GM23338 (cell line): ENCODE measurements at regions not wholly inside any gene's neighbourhood (a gene's known extent, or its start where the extent isn't known, plus 50 kb on each side); places are given as distances from the start of the nearest gene placed in this dataset.

Source experiments
- ATAC-seq: fragments of 200-7000 bp; cut with Tn5 transposase; 3 replicates; pipeline ENCODE4 v1.9.1; 2020
- DNase-seq: peaks from one replicate; pipeline ENCODE4 v3.0.0-alpha.2; 2015; ENCODE audit warnings: low spot score
- H2AFZ ChIP-seq: fragments of 200-600 bp; sonication (generic); 2 replicates; pipeline ENCODE4 v1.8.0; 2016; ENCODE audit warnings: antibody characterized with exemption, mild to moderate bottlenecking, moderate library complexity
- H3F3A ChIP-seq: fragments of 200-600 bp; sonication (generic); replicated peaks from 2 replicates; pipeline ENCODE4 v1.8.0; 2017; ENCODE audit warnings: antibody characterized with exemption, mixed run types, low read depth
- H3K27ac ChIP-seq: fragments of 200-600 bp; sonication (generic); 2 replicates; pipeline ENCODE4 v1.6.1; 2016; ENCODE audit warnings: low read depth
- H3K27me3 ChIP-seq: fragments of 200-600 bp; sonication (generic); 2 replicates; pipeline ENCODE4 v1.8.0; 2016; ENCODE audit warnings: mild to moderate bottlenecking, mixed run types, moderate library complexity; ENCODE audit not compliant: insufficient read depth
- H3K36me3 ChIP-seq: fragments of 200-600 bp; sonication (generic); 2 replicates; pipeline ENCODE4 v1.8.0; 2016; ENCODE audit warnings: mild to moderate bottlenecking; ENCODE audit not compliant: insufficient read depth
- H3K4me1 ChIP-seq: fragments of 200-600 bp; sonication (generic); 2 replicates; pipeline ENCODE4 v1.8.0; 2016; ENCODE audit warnings: mild to moderate bottlenecking, moderate library complexity; ENCODE audit not compliant: insufficient read depth
- H3K4me2 ChIP-seq: fragments of 200-600 bp; sonication (generic); 2 replicates; pipeline ENCODE4 v1.7.1; 2017; ENCODE audit warnings: mixed run types
- H3K4me3 ChIP-seq: fragments of 200-600 bp; sonication (generic); 2 replicates; pipeline ENCODE4 v1.6.1; 2016; ENCODE audit warnings: mixed run types
- H3K79me2 ChIP-seq: fragments of 200-600 bp; sonication (generic); replicated peaks from 2 replicates; pipeline ENCODE4 v1.8.0; 2017; ENCODE audit warnings: mild to moderate bottlenecking; ENCODE audit not compliant: insufficient read depth
- H3K9me2 ChIP-seq: fragments of 200-600 bp; sonication (generic); 2 replicates; pipeline ENCODE4 v1.8.0; 2017; ENCODE audit not compliant: insufficient read depth
- H4K20me1 ChIP-seq: fragments of 200-600 bp; sonication (generic); replicated peaks from 2 replicates; pipeline ENCODE4 v1.8.0; 2017; ENCODE audit warnings: mild to moderate bottlenecking; ENCODE audit not compliant: insufficient read depth
- H3K27ac Mint-ChIP-seq: 2 replicates; pipeline ENCODE4 v1.8.0; 2020; ENCODE audit warnings: inconsistent platforms, mild to moderate bottlenecking, moderate library complexity, mixed read lengths
- H3K27me3 Mint-ChIP-seq: 3 replicates; pipeline ENCODE4 v1.8.0; 2022; ENCODE audit warnings: low read depth, mild to moderate bottlenecking, moderate library complexity, mixed read lengths, inconsistent platforms; ENCODE audit not compliant: insufficient read depth, poor library complexity
- H3K36me3 Mint-ChIP-seq: 3 replicates; pipeline ENCODE4 v1.8.0; 2021; ENCODE audit warnings: low read depth, mild to moderate bottlenecking, inconsistent platforms, moderate library complexity, mixed read lengths
- H3K4me1 Mint-ChIP-seq: 3 replicates; pipeline ENCODE4 v1.8.0; 2020; ENCODE audit warnings: mild to moderate bottlenecking, inconsistent platforms, mixed read lengths
- H3K4me3 Mint-ChIP-seq: 3 replicates; pipeline ENCODE4 v1.8.0; 2021; ENCODE audit warnings: moderate library complexity, mild to moderate bottlenecking, inconsistent platforms, mixed read lengths
- H3K9me3 Mint-ChIP-seq: 3 replicates; pipeline ENCODE4 v1.8.0; 2020; ENCODE audit warnings: moderate library complexity, mild to moderate bottlenecking, inconsistent platforms, mixed read lengths
- ETS1 ChIP-seq: IDR thresholded peaks from 2 replicates; pipeline ENCODE4 v1.6.1; 2016; ENCODE audit warnings: antibody characterized with exemption
- NANOG ChIP-seq: IDR thresholded peaks from 2 replicates; pipeline ENCODE4 v1.6.1; 2016; ENCODE audit warnings: antibody characterized with exemption, borderline replicate concordance
- REST ChIP-seq: IDR thresholded peaks from one replicate; pipeline ENCODE4 v1.6.1; 2018; ENCODE audit warnings: antibody characterized with exemption; ENCODE audit not compliant: unreplicated experiment
- STAT1 ChIP-seq: IDR thresholded peaks from one replicate; pipeline ENCODE4 v1.6.1; 2016; ENCODE audit warnings: antibody characterized with exemption; ENCODE audit not compliant: unreplicated experiment
- ZNF114 ChIP-seq: fragments of 250-450 bp; sonication (Bioruptor Pico); IDR thresholded peaks from 2 replicates; pipeline ENCODE4 v1.5.0; 2020; ENCODE audit warnings: mild to moderate bottlenecking, moderate library complexity
- ZNF331 ChIP-seq: fragments of 250-450 bp; sonication (Bioruptor Pico); IDR thresholded peaks from 2 replicates; pipeline ENCODE4 v1.5.0; 2020; ENCODE audit warnings: low read depth, mild to moderate bottlenecking, moderate library complexity
- TF ChIP-seq, protein P1 (sequence below): fragments of 250-450 bp; sonication (Bioruptor Pico); IDR thresholded peaks from 2 replicates; pipeline ENCODE4 v1.5.0; 2020; ENCODE audit warnings: mild to moderate bottlenecking, moderate library complexity
- TF ChIP-seq, protein P2 (sequence below), 2 experiments: fragments of 200-600 bp in 1 of 2; sonication (generic) in 1 of 2; conservative IDR thresholded peaks; 2 replicates each; pipeline versions ENCODE4 v1.5.1 to v1.6.1; 2016 to 2017; ENCODE audit warnings: antibody characterized with exemption in 2 of 2, low read depth in 2 of 2, mild to moderate bottlenecking in 2 of 2, moderate library complexity in 1 of 2

GRCh38 chr9:31745468-31745867 lies 639.0 kb upstream of the ACO1 start (continued):
- TF ChIP-seq REST, result no peak

- no peaks in the 10 kb centered on the region for H3K36me3 Mint-ChIP-seq
- no peaks in the 10 kb centered on the region for H3K4me1 Mint-ChIP-seq
- no peak overlapping the region for H3K4me3 Mint-ChIP-seq
- no peak overlapping the region for H3K27ac Mint-ChIP-seq
- no peaks in the 10 kb centered on the region for H4K20me1 ChIP-seq
- H2AFZ ChIP-seq, result no peak overlapping the region
- DNase-seq (no peak), ATAC-seq (no peak)
- peaks cover 7% of the 10 kb centered on the region; the same call in 1 of the 2 replicates for H3K9me2 ChIP-seq
- no peaks in the 10 kb centered on the region for H3K79me2 ChIP-seq
- no peak overlapping the region for H3K4me2 ChIP-seq
- peaks cover 1% of the 10 kb centered on the region for H3K27me3 Mint-ChIP-seq
- TF ChIP-seq NANOG (no peak), ZNF114 (no peak), STAT1 (no peak), ZNF331 (CRISPR knock-in tag) (no peak), ETS1 (no peak)
- TF ChIP-seq, protein P1, sequence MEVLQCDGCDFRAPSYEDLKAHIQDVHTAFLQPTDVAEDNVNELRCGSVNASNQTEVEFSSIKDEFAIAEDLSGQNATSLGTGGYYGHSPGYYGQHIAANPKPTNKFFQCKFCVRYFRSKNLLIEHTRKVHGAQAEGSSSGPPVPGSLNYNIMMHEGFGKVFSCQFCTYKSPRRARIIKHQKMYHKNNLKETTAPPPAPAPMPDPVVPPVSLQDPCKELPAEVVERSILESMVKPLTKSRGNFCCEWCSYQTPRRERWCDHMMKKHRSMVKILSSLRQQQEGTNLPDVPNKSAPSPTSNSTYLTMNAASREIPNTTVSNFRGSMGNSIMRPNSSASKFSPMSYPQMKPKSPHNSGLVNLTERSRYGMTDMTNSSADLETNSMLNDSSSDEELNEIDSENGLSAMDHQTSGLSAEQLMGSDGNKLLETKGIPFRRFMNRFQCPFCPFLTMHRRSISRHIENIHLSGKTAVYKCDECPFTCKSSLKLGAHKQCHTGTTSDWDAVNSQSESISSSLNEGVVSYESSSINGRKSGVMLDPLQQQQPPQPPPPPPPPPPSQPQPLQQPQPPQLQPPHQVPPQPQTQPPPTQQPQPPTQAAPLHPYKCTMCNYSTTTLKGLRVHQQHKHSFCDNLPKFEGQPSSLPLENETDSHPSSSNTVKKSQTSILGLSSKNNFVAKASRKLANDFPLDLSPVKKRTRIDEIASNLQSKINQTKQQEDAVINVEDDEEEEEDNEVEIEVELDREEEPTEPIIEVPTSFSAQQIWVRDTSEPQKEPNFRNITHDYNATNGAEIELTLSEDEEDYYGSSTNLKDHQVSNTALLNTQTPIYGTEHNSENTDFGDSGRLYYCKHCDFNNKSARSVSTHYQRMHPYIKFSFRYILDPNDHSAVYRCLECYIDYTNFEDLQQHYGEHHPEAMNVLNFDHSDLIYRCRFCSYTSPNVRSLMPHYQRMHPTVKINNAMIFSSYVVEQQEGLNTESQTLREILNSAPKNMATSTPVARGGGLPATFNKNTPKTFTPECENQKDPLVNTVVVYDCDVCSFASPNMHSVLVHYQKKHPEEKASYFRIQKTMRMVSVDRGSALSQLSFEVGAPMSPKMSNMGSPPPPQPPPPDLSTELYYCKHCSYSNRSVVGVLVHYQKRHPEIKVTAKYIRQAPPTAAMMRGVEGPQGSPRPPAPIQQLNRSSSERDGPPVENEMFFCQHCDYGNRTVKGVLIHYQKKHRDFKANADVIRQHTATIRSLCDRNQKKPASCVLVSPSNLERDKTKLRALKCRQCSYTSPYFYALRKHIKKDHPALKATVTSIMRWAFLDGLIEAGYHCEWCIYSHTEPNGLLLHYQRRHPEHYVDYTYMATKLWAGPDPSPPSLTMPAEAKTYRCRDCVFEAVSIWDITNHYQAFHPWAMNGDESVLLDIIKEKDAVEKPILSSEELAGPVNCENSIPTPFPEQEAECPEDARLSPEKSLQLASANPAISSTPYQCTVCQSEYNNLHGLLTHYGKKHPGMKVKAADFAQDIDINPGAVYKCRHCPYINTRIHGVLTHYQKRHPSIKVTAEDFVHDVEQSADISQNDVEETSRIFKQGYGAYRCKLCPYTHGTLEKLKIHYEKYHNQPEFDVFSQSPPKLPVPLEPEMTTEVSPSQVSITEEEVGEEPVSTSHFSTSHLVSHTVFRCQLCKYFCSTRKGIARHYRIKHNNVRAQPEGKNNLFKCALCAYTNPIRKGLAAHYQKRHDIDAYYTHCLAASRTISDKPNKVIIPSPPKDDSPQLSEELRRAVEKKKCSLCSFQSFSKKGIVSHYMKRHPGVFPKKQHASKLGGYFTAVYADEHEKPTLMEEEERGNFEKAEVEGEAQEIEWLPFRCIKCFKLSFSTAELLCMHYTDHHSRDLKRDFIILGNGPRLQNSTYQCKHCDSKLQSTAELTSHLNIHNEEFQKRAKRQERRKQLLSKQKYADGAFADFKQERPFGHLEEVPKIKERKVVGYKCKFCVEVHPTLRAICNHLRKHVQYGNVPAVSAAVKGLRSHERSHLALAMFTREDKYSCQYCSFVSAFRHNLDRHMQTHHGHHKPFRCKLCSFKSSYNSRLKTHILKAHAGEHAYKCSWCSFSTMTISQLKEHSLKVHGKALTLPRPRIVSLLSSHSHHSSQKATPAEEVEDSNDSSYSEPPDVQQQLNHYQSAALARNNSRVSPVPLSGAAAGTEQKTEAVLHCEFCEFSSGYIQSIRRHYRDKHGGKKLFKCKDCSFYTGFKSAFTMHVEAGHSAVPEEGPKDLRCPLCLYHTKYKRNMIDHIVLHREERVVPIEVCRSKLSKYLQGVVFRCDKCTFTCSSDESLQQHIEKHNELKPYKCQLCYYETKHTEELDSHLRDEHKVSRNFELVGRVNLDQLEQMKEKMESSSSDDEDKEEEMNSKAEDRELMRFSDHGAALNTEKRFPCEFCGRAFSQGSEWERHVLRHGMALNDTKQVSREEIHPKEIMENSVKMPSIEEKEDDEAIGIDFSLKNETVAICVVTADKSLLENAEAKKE (CRISPR knock-in tag), result no peak
- TF ChIP-seq, protein P2, sequence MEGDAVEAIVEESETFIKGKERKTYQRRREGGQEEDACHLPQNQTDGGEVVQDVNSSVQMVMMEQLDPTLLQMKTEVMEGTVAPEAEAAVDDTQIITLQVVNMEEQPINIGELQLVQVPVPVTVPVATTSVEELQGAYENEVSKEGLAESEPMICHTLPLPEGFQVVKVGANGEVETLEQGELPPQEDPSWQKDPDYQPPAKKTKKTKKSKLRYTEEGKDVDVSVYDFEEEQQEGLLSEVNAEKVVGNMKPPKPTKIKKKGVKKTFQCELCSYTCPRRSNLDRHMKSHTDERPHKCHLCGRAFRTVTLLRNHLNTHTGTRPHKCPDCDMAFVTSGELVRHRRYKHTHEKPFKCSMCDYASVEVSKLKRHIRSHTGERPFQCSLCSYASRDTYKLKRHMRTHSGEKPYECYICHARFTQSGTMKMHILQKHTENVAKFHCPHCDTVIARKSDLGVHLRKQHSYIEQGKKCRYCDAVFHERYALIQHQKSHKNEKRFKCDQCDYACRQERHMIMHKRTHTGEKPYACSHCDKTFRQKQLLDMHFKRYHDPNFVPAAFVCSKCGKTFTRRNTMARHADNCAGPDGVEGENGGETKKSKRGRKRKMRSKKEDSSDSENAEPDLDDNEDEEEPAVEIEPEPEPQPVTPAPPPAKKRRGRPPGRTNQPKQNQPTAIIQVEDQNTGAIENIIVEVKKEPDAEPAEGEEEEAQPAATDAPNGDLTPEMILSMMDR (conservative IDR thresholded peaks at IDR 0.05; ENCODE audit: low read depth in 2 of 2), result no peak
- H3K4me1 ChIP-seq, result no peaks in the 10 kb centered on the region
- no peak overlapping the region for H3K4me3 ChIP-seq
- no peaks in the 10 kb centered on the region; the same call in 2 of the 3 replicates for H3K9me3 Mint-ChIP-seq
- H3F3A ChIP-seq, result no peaks in the 10 kb centered on the region
- H3K27ac ChIP-seq, result no peak overlapping the region
- H3K27me3 ChIP-seq, result no peaks in the 10 kb centered on the region
- H3K36me3 ChIP-seq, result no peaks in the 10 kb centered on the region
These were observed 638.6 kb upstream of the ACO1 start for GRCh38 chr9:31745886-31746285.
